VCaP (cell line): ENCODE measurements at regions not wholly inside any gene's neighbourhood (a gene's known extent, or its start where the extent isn't known, plus 50 kb on each side); places are given as distances from the start of the nearest gene placed in this dataset.
A peak's percentile ranks its signal among the peaks of the same experiment; 100 is the strongest.

Experiments used
- H3K27ac ChIP-seq: fragments of 450-650 bp; 2 replicates; pipeline ENCODE4 v1.5.1; 2017
- CTCF ChIP-seq: fragments of 450-650 bp; conservative IDR thresholded peaks from 2 replicates; pipeline ENCODE4 v1.5.1; 2017; ENCODE audit warnings: mild to moderate bottlenecking, moderate library complexity

GRCh38 chr11:130637566-130637965, 189.1 kb downstream of the ADAMTS15 start:
- no peak for TF ChIP-seq CTCF
- peak overlapping the region; percentile 63 for H3K27ac ChIP-seq

- peak overlapping the region; percentile 63 for H3K27ac ChIP-seq
- no peak for TF ChIP-seq CTCF
These were observed 189.6 kb downstream of the ADAMTS15 start for GRCh38 chr11:130638033-130638432.

GRCh38 chr11:130638624-130639023, 190.2 kb downstream of the ADAMTS15 start:
- no peak for TF ChIP-seq CTCF

GRCh38 chr11:130639369-130639768, 190.9 kb downstream of the ADAMTS15 start:
- peak overlapping the region; percentile 63 for H3K27ac ChIP-seq
- TF ChIP-seq CTCF, result no peak

More at GRCh38 chr11:130638624-130639023, 190.2 kb downstream of the ADAMTS15 start:
- peak overlapping the region; percentile 63 for H3K27ac ChIP-seq

GRCh38 chr11:130640526-130640925, 192.1 kb downstream of the ADAMTS15 start:
- no peak for TF ChIP-seq CTCF
- H3K27ac ChIP-seq, result peak overlapping the region; percentile 63; the same call in 1 of the 2 replicates

GRCh38 chr11:130641876-130642275, 193.4 kb downstream of the ADAMTS15 start:
- TF ChIP-seq CTCF, result no peak
- H3K27ac ChIP-seq, result no peak overlapping the region

GRCh38 chr11:130642994-130643393, 194.5 kb downstream of the ADAMTS15 start:
- H3K27ac ChIP-seq, result no peak overlapping the region
- TF ChIP-seq CTCF, result no peak
